ENCODE measurements at regions not wholly inside any gene's neighbourhood (a gene's known extent, or its start where the extent isn't known, plus 50 kb on each side); places are given as distances from the start of the nearest gene placed in this dataset.

GRCh38 chr10:111148025-111148424 lies 71.2 kb downstream of the ADRA2A start:
- H3K4me2 ChIP-seq (ENCODE audit: low read depth, low read length): no peak overlapping the region
- H4K8ac ChIP-seq (ENCODE audit: low read depth in 2 of 2, low read length in 2 of 2): no peak overlapping the region
- H3K4ac ChIP-seq (ENCODE audit: low read depth, low read length): no peak overlapping the region
- H3K79me1 ChIP-seq (ENCODE audit: low read depth in 1 of 2, low read length in 2 of 2): no peaks in the 10 kb centered on the region
- no peak overlapping the region for H3K4me3 ChIP-seq (ENCODE audit: insufficient read depth, low read depth, low read length)
- H3K23ac ChIP-seq (ENCODE audit: low read depth, low read length): no peak overlapping the region
- in situ Hi-C loops (cut with MboI; ENCODE audit: low sequenced_read_pairs): no loop called here
- H2BK15ac ChIP-seq (ENCODE audit: low read depth, low read length): no peak overlapping the region
- H2BK20ac ChIP-seq (ENCODE audit: low read depth, low read length): no peak overlapping the region
- H3K9ac ChIP-seq (ENCODE audit: low read depth, low read length): no peak overlapping the region
- H3K9me3 ChIP-seq (ENCODE audit: control insufficient read depth, insufficient read depth, low read length): no peaks in the 10 kb centered on the region
- DNase-seq (no peak), ATAC-seq (ENCODE audit: low read depth) (no peak)
- H3K36me3 ChIP-seq (ENCODE audit: control insufficient read depth, insufficient read depth, low read length): no peaks in the 10 kb centered on the region
- no peaks in the 10 kb centered on the region for H4K20me1 ChIP-seq (ENCODE audit: insufficient read depth, low read length)
- no peak overlapping the region for H3K18ac ChIP-seq (ENCODE audit: low read depth, low read length)
- H3K27ac ChIP-seq (ENCODE audit: insufficient read depth, low read length): no peak overlapping the region
- H3K56ac ChIP-seq (ENCODE audit: extremely low read depth, insufficient read depth, low read length): no peak overlapping the region
- H2BK120ac ChIP-seq (ENCODE audit: low read depth, low read length): no peak overlapping the region
- no peak for TF ChIP-seq MAFK (IDR thresholded peaks at IDR 0.05; ENCODE audit: low read depth, low read length)
- BruUV-seq (replicated peaks): no TSS peak
- H3K4me1 ChIP-seq (ENCODE audit: control insufficient read depth, insufficient read depth, low read length): no peaks in the 10 kb centered on the region
- ChIA-PET POLR2A (ENCODE audit: unreplicated experiment) (no interaction called here), CTCF (no interaction called here)
- H4K91ac ChIP-seq (ENCODE audit: insufficient read depth, low read depth, low read length): no peak overlapping the region
- H2AFZ ChIP-seq (replicated peaks; ENCODE audit: low read length, poor library complexity): no peak overlapping the region
- WGBS, 2 experiments (ENCODE audit: extremely low coverage in 2 of 2, insufficient read length in 1 of 2): 0% methylated on average over 1 of the region's 6 CpGs; no CpG with 5 or more reads in 1 of the 2 experiments
- intact Hi-C loops (cut with micrococcal nuclease): no loop called here
- H3K27me3 ChIP-seq (ENCODE audit: control insufficient read depth, insufficient read depth, low read length): no peaks in the 10 kb centered on the region
- H2AK5ac ChIP-seq (ENCODE audit: low read depth, low read length): no peak overlapping the region
- H3K14ac ChIP-seq (replicated peaks; ENCODE audit: low read depth, low read length): no peak overlapping the region
- no peak overlapping the region for H4K5ac ChIP-seq (ENCODE audit: low read depth, low read length)
- H3K9me1 ChIP-seq (ENCODE audit: insufficient read depth, low read length): no peaks in the 10 kb centered on the region; the same call in 1 of the 2 replicates
- dilution Hi-C loops (cut with HindIII; ENCODE audit: low sequenced_read_pairs, unreplicated experiment): no loop called here
- H2AK9ac ChIP-seq (replicated peaks; ENCODE audit: low read depth, low read length, poor library complexity): no peak overlapping the region
- H2BK5ac ChIP-seq (ENCODE audit: low read depth, low read length, poor library complexity, severe bottlenecking): no peak overlapping the region
